Activated T-cell treated with anti-CD3 and anti-CD28 coated beads for 24 hours (primary cell): ENCODE measurements at regions not wholly inside any gene's neighbourhood (a gene's known extent, or its start where the extent isn't known, plus 50 kb on each side); places are given as distances from the start of the nearest gene placed in this dataset.

Experiments
- DNase-seq: peaks from one replicate; pipeline ENCODE4 v3.0.0-alpha.2; 2020; ENCODE audit warnings: low read depth

DNA sequence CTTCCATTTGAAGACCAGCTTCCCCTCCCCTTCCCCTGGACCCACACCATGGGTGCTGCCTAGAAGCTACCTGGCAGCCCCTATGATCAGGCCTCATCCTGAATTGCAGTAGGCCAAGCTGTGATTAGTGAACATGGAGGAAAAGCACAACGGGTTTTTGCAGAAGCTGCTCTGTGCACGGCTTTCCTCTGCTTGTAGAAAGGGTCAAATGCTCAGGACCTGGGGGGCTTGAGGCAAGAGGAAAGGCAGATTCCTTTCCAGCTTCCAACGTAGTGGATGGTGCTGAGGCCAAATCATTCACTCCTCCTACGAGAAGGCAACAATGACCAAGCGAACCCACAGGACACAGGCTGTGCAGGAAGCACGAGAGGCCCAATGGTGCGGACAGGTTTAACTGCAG, 410.3 kb upstream of the SHH start:
- DNase-seq: no peak

DNA sequence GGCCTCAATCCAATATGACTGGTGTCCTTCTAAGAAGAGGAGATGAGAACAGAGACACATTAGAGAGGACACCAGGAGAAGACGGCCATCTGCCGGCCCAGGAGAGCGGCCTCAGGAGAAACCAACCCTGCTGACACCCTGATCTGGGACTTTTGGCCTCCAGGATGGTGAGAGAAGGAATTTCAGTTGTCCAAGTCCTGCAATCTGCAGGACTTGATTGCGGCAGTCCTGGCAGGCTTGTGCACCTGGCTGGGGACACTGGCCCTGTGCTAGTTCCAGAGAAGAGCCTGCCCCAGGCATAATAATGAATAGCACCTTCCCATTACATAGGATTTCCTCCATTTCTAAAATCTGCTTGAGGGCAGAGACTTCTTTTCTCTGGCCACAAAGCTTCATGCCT, 409.9 kb upstream of the SHH start:
- DNase-seq: no peak

DNA sequence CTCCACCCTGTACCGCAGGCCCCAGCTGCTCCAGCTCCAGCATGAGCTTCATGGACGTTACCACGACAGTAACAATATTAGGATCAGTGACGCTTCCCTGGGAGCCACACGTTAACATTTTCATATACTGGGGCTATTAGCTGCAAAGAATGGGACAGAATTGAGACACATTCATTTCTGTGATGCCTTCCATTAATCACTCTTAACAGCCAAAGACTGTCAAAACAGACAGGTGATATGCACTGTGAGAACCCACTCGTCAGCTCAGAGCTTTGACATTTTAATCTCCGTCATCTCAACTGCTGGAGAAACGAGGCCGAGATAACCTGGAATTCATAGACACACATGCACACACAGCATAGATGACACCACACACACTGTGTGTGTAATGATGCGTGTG, 408.4 kb upstream of the SHH start:
- DNase-seq: no peak

DNA sequence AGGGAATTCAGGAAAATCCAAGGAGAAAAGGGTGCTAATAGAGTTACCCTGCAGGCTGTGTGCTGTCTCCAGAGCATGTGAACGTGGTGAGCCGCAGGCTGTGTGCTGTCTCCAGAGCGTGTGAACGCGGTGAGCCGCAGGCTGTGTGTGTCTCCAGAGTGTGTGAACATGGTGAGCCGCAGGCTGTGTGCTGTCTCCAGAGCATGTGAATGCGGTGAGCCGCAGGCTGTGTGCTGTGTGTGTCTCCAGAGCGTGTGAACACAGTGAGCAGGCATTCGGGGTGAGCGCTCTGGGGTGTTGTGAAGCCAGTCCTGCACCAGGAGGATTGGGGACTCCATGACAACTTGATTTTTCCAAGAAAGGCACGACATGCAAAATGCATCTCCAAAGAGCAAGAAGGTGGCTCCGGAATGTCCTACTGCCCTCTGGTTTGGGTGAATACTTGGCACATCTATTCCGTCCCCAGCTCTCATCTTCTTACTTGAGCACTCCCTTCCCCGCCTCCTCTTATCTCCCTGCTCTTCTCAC, 407.9 kb upstream of the SHH start:
- no peak for DNase-seq

DNA sequence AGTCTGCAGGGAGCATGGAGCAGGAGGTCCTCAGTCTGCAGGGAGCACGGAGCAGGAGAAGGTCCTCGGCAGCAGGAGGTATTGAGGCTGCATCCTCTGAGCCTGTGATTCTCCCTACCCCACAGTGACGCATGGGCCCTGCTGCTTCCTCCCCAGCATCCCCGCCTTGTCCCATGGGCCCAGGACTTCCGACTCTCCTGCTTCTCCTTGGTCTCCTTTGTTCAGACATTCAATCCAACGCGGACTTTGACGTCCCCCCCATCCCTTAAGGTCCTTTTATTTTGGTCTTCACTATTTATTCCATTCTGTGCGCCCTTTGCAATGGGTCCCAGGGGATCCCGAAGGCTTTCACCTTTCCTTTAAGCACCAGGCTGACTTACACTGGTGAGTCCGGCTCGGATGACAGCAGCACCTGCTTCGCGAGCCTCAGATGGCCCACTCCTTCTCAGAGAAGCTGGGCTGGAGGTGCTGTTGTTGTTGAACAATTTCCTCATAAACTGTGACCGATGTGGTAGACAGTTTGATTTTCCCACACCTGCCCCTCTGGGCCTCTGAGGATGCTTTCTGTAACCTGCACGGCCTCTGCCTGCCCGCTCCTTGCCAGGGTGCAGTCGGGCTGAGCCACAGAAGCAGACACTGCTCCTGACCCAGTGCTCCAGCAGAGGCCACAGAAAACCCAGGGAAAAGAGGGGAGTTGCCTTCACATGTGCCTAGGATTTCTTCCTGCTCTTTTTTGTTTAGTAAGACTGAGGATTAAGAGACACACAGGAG, 407.2 kb upstream of the SHH start:
- no peak for DNase-seq

DNA sequence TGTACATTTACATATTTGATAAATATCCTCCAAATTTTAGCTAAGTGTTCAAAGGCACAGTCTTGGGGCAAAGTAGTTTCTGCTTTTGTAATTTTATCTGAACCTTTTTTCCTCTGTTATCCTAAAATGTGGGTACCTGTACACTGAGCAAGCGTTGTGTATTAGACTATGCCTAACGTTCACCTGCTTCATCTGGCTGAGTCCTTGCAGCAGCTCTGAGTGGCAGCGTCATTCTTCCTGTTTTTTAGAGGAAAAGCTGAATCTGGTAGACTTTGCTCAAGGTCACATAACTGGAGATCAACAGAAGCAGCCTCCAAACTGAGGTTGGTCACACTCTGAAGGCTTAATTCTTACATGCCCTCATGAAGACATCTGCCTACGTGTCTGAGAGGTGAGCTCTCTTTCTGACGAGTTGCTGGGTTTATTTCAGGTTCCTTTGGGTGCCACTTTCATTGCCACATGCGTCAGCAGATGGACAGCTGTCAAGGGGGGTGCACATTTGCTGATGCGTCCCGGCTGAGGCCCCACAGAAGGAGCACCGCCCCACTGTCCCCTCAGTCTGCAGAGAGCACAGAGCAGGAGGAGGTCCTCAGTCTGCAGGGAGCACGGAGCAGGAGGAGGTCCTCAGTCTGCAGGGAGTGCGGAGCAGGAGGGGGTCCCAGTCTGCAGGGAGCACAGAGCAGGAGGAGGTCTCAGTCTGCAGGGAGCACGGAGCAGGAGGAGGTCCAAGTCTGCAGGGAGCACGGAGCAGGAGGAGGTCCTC, 406.5 kb upstream of the SHH start:
- no peak for DNase-seq

DNA sequence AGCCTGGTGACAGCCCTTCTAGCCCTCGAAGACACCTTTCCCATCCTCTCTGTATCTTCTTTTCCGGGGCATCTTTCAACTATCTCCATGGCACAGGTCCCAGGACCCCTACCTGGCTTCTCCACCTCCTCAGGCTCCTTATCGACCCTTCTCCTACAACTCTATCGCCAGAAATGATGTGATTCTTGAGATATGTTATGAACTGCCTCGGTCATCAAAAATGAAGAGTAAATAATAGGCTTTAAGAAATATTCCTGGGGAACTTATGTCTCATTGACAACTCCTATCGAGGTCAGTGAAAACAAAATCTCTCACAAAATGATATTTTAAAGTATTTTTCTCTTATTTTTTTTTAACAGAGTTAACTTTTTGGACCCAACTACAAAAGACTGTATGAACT, 405.5 kb upstream of the SHH start:
- no peak for DNase-seq

DNA sequence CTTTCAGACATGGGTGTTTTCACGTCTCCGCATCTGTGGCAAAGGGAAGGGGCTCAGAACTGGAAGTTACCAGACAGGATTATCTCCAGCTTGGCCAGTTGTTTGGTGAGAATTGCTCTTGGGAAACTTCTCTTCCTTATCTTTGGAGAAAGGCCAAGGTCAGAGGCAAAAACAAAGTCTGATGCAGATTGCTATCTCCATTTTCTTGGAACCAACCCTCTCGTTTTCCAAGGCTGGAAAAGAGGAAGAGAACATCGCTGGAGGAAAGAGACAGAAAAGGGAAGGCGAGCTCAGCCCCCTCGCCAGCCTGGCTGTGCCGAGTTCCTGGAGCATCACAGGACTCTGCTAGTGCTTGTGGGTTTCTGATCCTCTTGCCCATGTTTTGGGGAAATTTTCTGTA, 396.8 kb upstream of the SHH start:
- DNase-seq: no peak

DNA sequence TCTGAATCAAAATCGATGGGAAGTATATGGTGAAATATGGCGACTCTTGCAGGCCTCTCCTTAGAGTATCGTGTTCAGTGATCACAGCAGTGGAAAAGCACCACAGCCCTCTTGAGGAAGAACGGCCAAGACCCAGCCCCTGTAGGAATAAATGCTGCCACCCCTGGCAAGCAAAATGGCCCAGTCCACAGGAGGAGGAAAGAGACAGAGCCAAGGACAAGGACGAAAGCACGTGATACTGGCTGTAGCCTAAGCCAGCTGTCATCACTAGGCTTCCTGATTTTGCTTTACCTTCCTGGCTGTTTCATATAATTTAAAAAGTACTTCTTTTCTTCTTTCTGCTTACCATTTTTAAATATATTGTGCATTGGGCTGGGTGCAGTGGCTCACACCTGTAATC, 395.0 kb upstream of the SHH start:
- DNase-seq: no peak

DNA sequence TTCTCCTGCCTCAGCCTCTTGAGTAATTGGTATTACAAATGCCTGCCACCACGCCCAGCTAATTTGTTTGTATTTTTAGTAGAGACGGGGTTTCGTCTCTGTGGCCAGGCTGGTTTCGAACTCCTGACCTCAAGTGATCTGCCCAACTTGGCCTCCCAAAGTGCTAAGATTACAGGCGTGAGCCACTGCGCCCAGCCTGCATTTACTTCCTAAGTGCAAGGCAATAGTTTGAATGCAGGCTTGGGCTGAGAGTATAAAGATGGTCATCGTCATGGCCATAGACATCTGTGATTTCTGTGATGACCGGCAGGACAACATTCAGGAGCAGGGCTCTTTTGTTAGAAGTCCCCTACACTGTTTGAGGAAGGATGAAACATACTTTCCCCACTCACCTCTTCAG, 393.9 kb upstream of the SHH start:
- no peak for DNase-seq

DNA sequence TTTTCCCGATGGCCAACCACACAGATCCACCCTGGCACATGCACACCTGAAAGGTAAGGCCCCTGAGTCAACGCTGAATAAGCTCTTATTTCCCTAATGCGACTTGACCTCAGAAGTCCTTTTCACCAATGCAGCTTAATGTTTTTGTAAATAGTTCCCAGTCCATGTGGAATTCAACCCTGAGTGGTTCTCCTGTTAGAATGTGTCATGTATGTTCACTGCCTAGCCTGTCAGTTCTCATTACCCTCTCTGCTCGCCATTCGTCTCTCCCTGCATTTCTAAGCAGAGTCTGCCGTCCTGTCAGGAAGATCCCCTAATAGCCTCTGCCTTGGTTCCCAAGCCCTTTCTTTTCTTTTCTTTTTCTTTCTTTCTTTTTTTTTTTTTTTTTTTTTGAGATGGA, 392.6 kb upstream of the SHH start:
- no peak for DNase-seq

DNA sequence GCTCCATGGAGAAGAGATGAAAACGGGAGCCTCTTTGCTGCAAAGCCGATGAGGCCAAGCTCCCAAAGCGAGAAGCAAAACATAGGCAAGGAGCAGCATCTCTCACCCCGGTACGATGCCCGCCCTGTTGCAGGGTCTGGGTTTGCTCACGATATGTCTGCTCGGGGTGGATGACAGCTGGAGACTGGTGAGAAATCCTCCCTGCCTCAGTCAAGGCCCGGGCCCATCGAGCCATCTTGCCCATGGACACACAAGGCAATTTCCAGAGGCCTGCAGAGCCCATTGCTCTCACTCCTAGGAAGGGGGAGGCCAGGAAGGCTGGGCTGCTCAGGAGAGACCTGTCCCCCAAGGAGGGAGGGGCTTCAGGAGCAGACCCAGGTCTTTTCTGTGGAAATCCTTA, 391.7 kb upstream of the SHH start:
- no peak for DNase-seq

DNA sequence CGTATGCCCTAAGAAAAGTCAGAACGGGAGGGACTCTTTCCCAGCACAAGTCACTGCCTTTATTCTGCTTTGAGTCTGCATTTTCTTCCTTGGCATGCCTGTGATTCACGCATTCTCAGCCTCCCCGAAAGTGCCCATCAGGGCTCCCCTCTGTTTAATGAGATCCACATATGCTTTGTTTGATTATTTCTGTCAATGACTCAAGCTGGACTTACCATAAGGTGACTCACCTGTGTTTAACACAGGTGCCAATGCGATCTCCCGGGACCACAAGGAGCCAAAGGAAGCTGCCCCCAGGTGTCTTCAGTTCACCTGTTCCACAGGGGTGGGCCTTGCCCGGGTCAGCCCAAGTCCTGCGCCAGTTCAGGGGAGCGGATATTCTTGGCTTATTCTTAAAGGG, 386.0 kb upstream of the SHH start:
- no peak for DNase-seq

DNA sequence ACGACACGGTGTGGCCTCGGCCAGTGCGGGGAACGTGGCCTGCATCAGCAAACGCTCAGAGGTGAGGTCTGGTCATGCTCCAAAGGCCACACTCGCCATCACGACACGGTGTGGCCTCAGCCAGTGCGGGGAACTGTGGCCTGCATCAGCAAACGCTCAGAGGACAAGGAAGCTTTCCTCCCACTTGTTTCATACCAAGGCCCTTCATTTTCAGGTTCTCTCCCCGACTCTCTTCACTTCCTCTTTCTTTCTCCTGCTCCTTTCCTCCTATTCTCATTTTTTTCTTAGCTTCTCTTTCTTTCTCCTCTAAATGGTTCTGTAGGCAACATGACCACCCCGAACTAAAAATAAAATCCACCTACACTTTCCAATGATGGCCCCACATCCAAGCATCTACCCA, 384.4 kb upstream of the SHH start:
- no peak for DNase-seq

DNA sequence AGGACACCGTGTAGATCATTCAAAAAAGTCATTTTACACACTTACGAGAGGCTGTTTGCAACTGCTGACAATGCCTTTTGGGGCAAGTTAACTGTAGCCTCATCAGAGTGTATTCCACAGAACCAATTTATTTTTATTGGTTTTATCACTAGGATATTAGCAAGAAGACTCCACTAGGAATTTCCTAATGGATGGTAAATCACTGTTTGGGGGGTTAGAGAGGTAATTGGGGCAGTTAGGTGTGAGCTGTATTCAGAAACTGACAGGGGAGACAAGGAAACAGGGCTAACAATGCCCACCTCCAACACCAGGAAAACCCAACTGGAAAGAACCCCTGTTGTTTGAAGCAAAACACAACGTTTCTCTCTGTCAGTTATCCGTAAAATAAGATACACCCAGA, 383.0 kb upstream of the SHH start:
- no peak for DNase-seq

DNA sequence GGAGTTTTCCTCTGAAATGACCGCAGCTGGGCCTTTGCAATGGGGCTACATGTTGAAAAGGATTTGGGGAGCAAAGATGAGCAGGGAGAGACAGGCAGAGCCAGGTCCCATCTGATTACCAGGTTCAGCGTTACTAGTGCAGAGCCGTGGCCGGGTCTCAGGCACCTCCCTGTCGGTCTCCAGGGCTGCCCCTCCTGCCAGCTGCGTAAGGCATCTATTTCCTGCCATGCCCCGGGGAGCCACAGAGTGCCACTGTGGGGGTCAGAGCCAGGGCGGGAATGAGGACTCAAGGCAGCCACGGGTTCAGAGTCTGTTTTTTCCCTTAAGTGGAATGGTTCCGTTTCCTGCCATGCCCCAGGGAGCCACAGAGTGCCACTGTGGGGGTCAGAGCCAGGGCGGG, 382.6 kb upstream of the SHH start:
- DNase-seq: no peak

DNA sequence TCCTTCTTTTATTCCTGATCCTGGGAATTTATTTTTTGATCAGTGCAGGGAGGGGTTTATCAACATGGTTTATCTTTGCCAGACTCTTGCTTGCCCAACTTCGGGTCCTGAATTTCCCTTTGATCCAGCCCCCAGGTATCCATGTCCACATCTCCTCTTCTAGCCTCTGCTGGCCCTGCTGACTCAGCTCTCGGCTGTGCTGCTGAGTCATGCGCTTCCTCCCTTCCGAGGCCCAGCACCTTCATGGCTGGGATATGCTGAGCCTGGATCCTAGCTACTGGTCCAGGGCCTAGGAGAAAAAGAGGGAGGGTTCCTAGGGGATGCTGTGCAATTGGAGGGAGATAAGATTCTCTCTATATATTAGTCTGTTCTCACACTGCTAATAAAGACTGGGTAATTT, 380.7 kb upstream of the SHH start:
- DNase-seq: no peak

DNA sequence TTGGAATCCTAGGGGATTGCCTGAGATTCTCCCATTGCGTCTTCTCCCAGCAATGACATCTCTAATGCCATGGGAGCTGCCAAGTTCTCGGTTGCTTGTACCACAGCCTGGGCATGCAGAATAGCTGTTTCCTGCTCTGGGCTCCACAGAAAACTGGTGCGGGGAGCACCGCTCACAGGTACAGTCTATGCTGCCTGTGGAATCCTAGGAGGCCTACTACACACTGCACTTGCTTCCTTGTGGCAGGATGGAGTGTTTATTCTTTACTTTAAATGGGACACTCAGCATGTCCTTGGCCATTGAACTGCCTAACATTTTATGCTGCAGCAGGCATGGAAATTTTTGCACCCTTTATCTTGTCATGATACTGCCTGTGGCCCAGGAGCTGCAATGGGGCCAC, 378.8 kb upstream of the SHH start:
- DNase-seq: no peak

DNA sequence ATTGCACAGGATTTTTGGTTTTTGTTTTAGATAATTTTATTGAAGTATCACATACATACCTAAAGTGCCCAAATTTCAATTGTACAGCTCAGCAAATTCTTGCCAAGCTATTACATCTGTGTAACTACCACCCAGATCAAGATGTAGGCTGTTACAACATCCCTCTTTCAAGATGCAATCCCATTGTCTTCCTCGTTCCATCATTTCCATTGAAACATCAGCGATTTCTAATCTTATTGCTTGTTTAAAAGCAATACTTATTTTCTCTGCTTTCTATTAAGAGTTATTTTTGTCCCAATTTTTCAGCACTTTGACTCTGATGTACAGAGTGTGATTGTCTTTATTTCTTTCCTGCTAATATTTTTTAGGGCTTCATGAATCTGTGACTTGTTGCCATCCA, 372.8 kb upstream of the SHH start:
- no peak for DNase-seq

DNA sequence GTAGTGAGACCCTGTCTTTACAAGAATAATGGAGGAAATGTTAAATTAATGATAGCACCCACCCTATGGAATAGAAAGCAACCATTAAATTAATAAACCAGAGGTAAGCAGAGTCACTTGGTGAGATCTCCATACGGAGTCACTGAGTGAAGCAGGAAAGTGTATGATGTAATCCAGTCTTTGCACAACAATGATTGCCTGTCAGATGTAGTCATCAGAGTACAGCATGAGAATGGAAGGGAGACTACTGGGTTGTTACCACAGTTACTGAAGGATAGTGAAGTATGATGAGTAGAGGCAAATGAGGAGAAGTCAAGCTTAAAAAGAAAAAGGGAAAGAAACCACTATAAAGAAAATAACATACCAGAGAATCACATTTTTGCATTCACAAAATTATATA, 371.9 kb upstream of the SHH start:
- DNase-seq: no peak

DNA sequence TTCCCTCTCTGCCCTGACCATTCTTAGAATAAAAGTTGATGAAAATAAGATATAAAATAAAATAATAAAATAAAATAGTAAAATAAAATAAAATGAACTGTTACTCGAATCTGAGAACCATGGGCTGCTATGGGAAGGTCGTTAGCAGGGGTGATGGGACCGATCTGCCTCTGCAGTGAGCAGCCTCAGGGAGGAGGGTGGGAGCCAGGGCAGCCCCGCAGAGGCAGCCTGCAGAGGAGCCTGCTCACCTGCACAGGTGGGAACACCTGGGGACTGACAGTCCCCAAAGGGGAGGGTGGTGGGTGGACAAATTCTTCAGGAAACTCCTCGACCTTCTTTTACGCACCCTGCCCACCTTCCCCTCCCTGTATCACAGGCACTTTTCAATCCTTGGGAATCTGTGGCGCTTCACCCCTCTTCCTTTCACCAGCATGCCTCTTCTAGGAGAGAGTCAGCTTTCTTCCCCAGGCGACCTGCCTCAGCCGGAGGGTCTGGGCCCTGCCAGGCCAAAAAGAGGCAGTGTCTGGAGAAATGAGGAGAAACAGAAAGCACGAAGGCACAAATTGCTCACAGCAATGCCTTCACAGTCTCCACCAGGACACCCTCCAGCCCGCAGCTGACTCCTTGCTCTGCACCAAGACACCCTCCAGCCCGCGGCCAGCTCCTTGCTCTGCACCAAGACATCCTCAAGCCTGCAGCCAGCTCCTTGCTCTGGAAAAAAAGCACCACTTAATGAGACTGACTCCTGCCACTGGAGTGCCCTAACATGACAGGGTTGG, 368.4 kb upstream of the SHH start:
- no peak for DNase-seq

DNA sequence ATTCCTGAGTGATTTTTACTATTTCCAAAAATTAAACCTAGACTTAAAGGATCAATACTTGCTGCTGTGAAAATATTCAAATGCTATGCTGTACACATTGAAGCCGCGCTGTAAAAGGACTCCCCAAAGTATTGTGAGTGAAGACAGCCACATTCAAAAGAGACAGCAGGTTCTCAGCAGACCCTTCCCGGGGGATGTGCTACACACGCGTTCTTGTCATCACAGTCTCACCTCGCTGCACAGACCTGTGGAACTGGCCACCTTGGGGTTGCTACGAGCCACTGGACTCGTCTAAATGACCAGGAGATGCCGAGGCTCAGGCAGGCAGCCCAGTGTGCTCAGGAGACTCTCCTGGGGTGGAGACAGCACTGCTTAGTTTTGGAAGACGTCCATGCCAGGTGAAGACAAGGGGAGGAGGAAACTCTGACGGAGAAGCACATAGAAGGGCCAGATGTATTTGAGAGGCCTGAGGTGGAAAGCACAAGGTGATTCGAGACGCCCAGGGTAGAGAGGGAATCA, 367.7 kb upstream of the SHH start:
- DNase-seq: no peak

DNA sequence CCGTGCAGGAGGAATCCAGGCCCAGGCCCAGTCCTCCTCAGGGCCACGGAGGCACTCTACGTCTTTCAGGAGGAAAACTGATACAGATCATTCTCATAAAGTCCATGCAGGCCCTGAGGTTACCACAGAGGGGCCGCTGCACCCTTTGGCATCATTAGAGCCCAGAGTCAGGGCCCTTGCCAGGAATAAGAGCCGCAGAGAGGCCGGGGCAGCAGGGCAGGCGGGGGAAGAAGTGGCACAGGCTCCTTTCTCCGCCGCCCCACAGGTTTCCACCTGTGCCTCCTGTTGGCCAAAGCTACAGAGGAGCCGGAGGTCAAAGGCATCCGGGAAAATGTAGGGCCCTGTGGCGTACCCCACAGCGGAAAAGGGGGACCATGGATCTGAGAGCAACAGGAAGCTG, 366.6 kb upstream of the SHH start:
- no peak for DNase-seq
